H9 (cell line): ENCODE measurements at regions not wholly inside any gene's neighbourhood (a gene's known extent, or its start where the extent isn't known, plus 50 kb on each side); places are given as distances from the start of the nearest gene placed in this dataset.

Source experiments
- DNase-seq: peaks from one replicate; pipeline ENCODE4 v3.0.0-alpha.2; 2017
- H2AFZ ChIP-seq: one replicate; pipeline ENCODE4 v1.6.1; 2013; ENCODE audit warnings: mild to moderate bottlenecking, low read length, control low read depth, moderate library complexity
- H2AK5ac ChIP-seq: 2 replicates; pipeline ENCODE4 v1.6.1; 2013; ENCODE audit warnings: low read length, control low read depth, mixed read lengths; ENCODE audit not compliant: insufficient read length
- H2BK120ac ChIP-seq: one replicate; pipeline ENCODE4 v1.6.1; 2013; ENCODE audit warnings: low read depth, mild to moderate bottlenecking, low read length, control low read depth, inconsistent platforms; ENCODE audit not compliant: poor library complexity, severe bottlenecking
- H2BK12ac ChIP-seq: 2 replicates; pipeline ENCODE4 v1.6.1; 2013; ENCODE audit warnings: low read length, control low read depth, mixed read lengths, low read depth; ENCODE audit not compliant: insufficient read length
- H2BK15ac ChIP-seq: 2 replicates; pipeline ENCODE4 v1.6.1; 2013; ENCODE audit warnings: low read depth, low read length, control low read depth
- H2BK20ac ChIP-seq: one replicate; pipeline ENCODE4 v1.6.1; 2013; ENCODE audit warnings: low read depth, mild to moderate bottlenecking, low read length, control low read depth, inconsistent platforms; ENCODE audit not compliant: poor library complexity, severe bottlenecking
- H2BK5ac ChIP-seq: 2 replicates; pipeline ENCODE4 v1.6.1; 2013; ENCODE audit warnings: low read length, control low read depth, mixed read lengths; ENCODE audit not compliant: insufficient read length
- H3K14ac ChIP-seq: 2 replicates; pipeline ENCODE4 v1.6.1; 2013; ENCODE audit warnings: low read length, control low read depth; ENCODE audit not compliant: insufficient read depth
- H3K18ac ChIP-seq: 2 replicates; pipeline ENCODE4 v1.6.1; 2013; ENCODE audit warnings: low read depth, mild to moderate bottlenecking, mixed read lengths, low read length, control low read depth; ENCODE audit not compliant: insufficient read length
- H3K23ac ChIP-seq: 2 replicates; pipeline ENCODE4 v1.6.1; 2013; ENCODE audit warnings: low read length, control low read depth, mixed read lengths, low read depth; ENCODE audit not compliant: insufficient read length
- H3K23me2 ChIP-seq: 2 replicates; pipeline ENCODE4 v1.6.1; 2013; ENCODE audit warnings: low read depth, mild to moderate bottlenecking, mixed read lengths, low read length, control low read depth; ENCODE audit not compliant: insufficient read length, poor library complexity, severe bottlenecking
- H3K27ac ChIP-seq: 2 replicates; pipeline ENCODE4 v1.5.1; 2013; ENCODE audit warnings: low read length, control low read depth, mixed read lengths, low read depth; ENCODE audit not compliant: insufficient read length
- H3K27me3 ChIP-seq: 2 replicates; pipeline ENCODE4 v1.6.1; 2013; ENCODE audit warnings: low read length, control low read depth, inconsistent platforms; ENCODE audit not compliant: insufficient read depth
- H3K4ac ChIP-seq: 2 replicates; pipeline ENCODE4 v1.6.1; 2013; ENCODE audit warnings: low read depth, mild to moderate bottlenecking, control low read depth, inconsistent platforms, low read length, moderate library complexity
- H3K4me1 ChIP-seq: 2 replicates; pipeline ENCODE4 v1.6.1; 2013; ENCODE audit warnings: low read length, control low read depth, inconsistent platforms; ENCODE audit not compliant: insufficient read depth
- H3K4me2 ChIP-seq: 2 replicates; pipeline ENCODE4 v1.6.1; 2013; ENCODE audit warnings: low read length, control low read depth, mixed read lengths; ENCODE audit not compliant: insufficient read length, insufficient read depth
- H3K56ac ChIP-seq: 2 replicates; pipeline ENCODE4 v1.6.1; 2013; ENCODE audit warnings: low read depth, mild to moderate bottlenecking, mixed read lengths, low read length, control low read depth; ENCODE audit not compliant: insufficient read length
- H3K79me1 ChIP-seq: 2 replicates; pipeline ENCODE4 v1.6.1; 2013; ENCODE audit warnings: low read depth, mild to moderate bottlenecking, moderate library complexity, low read length, control low read depth, inconsistent platforms; ENCODE audit not compliant: insufficient read depth, poor library complexity, severe bottlenecking
- H3K79me2 ChIP-seq: 2 replicates; pipeline ENCODE4 v1.6.1; 2013; ENCODE audit warnings: low read length, control low read depth, inconsistent platforms; ENCODE audit not compliant: insufficient read depth
- H3K9ac ChIP-seq: 2 replicates; pipeline ENCODE4 v1.6.1; 2013; ENCODE audit warnings: low read length, control low read depth, mixed read lengths; ENCODE audit not compliant: insufficient read length; ENCODE audit errors: extremely low read depth
- H3K9me3 ChIP-seq: one replicate; pipeline ENCODE4 v1.6.1; 2013; ENCODE audit warnings: low read depth, low read length, inconsistent platforms; ENCODE audit not compliant: control insufficient read depth
- H3T11ph ChIP-seq: one replicate; pipeline ENCODE4 v1.6.1; 2013; ENCODE audit warnings: mild to moderate bottlenecking, low read length, control low read depth, inconsistent platforms
- H4K20me1 ChIP-seq: one replicate; pipeline ENCODE4 v1.6.1; 2013; ENCODE audit not compliant: control insufficient read depth, insufficient read length, insufficient read depth
- H4K5ac ChIP-seq: 2 replicates; pipeline ENCODE4 v1.6.1; 2013; ENCODE audit warnings: low read depth, mild to moderate bottlenecking, mixed read lengths, low read length, control low read depth; ENCODE audit not compliant: insufficient read length
- H4K8ac ChIP-seq: replicated peaks from 2 replicates; pipeline ENCODE4 v1.6.1; 2013; ENCODE audit warnings: low read length, control low read depth, mixed read lengths, low read depth; ENCODE audit not compliant: insufficient read length
- H4K91ac ChIP-seq: 2 replicates; pipeline ENCODE4 v1.6.1; 2013; ENCODE audit warnings: low read depth, mild to moderate bottlenecking, moderate library complexity, mixed read lengths, low read length, control low read depth; ENCODE audit not compliant: insufficient read length
- H3K27ac Mint-ChIP-seq, 3 experiments: 2 replicates in 2 of 3; 3 replicates in 1 of 3; pipeline ENCODE4 v1.8.0; 2020 to 2021; ENCODE audit warnings: mixed read lengths in 3 of 3, mild to moderate bottlenecking in 1 of 3, moderate library complexity in 1 of 3
- H3K27me3 Mint-ChIP-seq: 2 replicates; pipeline ENCODE4 v1.8.0; 2021; ENCODE audit warnings: low read depth, mild to moderate bottlenecking, moderate library complexity, mixed read lengths
- H3K36me3 Mint-ChIP-seq, 3 experiments: 2 replicates in 2 of 3; 3 replicates in 1 of 3; pipeline ENCODE4 v1.8.0; 2020 to 2021; ENCODE audit warnings: low read depth in 3 of 3, mixed read lengths in 3 of 3; ENCODE audit not compliant: insufficient read depth in 1 of 3
- H3K4me1 Mint-ChIP-seq, 2 experiments: 2 replicates each; pipeline ENCODE4 v1.8.0; 2020; ENCODE audit warnings: mixed read lengths in 2 of 2
- H3K4me3 Mint-ChIP-seq, 2 experiments: 2 replicates in 1 of 2; 3 replicates in 1 of 2; pipeline ENCODE4 v1.8.0; 2020 to 2021; ENCODE audit warnings: mild to moderate bottlenecking in 2 of 2, mixed read lengths in 2 of 2, moderate library complexity in 1 of 2
- H3K9me3 Mint-ChIP-seq, 2 experiments: 2 replicates in 1 of 2; 3 replicates in 1 of 2; pipeline ENCODE4 v1.8.0; 2020; ENCODE audit warnings: mild to moderate bottlenecking in 2 of 2, mixed read lengths in 2 of 2, moderate library complexity in 1 of 2
- WGBS: extraction: QIAGEN DNeasy Blood & Tissue Kit; methylation state at CpG from one replicate; pipeline ENCODE4 v1.1.7; 2013; ENCODE audit warnings: missing lambda C conversion rate, low lambda C conversion rate, mixed read lengths; ENCODE audit not compliant: insufficient read length; ENCODE audit errors: extremely low coverage; 5-methylcytosine and 5-hydroxymethylcytosine counted together
- TF ChIP-seq, protein P1 (sequence below): fragments of 200-600 bp; sonication (generic); conservative IDR thresholded peaks from 3 replicates; pipeline ENCODE4 v1.8.0; 2021; ENCODE audit warnings: antibody characterized with exemption, mild to moderate bottlenecking

- Histone ChIP-seq H2AFZ (no peak overlapping the region), H3K9me3 (no peaks in the 10 kb centered on the region), H4K8ac (no peak overlapping the region), H3T11ph (no peak overlapping the region), H2BK5ac (no peak overlapping the region), H4K5ac (no peak overlapping the region), H3K27ac (no peak overlapping the region), H2BK120ac (no peak overlapping the region), H3K4ac (no peak overlapping the region), H3K4me1 (no peaks in the 10 kb centered on the region), H2BK20ac (no peak overlapping the region), H3K9ac (no peak overlapping the region), H3K23me2 (no peaks in the 10 kb centered on the region), H3K56ac (no peak overlapping the region), H3K79me1 (no peaks in the 10 kb centered on the region), H3K79me2 (no peaks in the 10 kb centered on the region), H2BK15ac (no peak overlapping the region), H3K18ac (no peak overlapping the region), H3K4me2 (no peak overlapping the region), H2AK5ac (no peak overlapping the region), H4K91ac (no peak overlapping the region), H4K20me1 (no peaks in the 10 kb centered on the region), H3K23ac (no peak overlapping the region), H3K14ac (no peak overlapping the region), H2BK12ac (no peak overlapping the region), H3K27me3 (no peaks in the 10 kb centered on the region)
- Mint-ChIP-seq H3K4me1 (no peaks in the 10 kb centered on the region), H3K27ac (no peak overlapping the region), H3K27me3 (no peaks in the 10 kb centered on the region), H3K36me3 (peaks cover 0 to 1% (median 0%) of the 10 kb centered on the region in 3 experiments; a peak in 1 of 7 replicates), H3K9me3 (no peaks in the 10 kb centered on the region), H3K4me3 (no peak overlapping the region)
- DNase-seq = no peak
- TF ChIP-seq, protein P1, sequence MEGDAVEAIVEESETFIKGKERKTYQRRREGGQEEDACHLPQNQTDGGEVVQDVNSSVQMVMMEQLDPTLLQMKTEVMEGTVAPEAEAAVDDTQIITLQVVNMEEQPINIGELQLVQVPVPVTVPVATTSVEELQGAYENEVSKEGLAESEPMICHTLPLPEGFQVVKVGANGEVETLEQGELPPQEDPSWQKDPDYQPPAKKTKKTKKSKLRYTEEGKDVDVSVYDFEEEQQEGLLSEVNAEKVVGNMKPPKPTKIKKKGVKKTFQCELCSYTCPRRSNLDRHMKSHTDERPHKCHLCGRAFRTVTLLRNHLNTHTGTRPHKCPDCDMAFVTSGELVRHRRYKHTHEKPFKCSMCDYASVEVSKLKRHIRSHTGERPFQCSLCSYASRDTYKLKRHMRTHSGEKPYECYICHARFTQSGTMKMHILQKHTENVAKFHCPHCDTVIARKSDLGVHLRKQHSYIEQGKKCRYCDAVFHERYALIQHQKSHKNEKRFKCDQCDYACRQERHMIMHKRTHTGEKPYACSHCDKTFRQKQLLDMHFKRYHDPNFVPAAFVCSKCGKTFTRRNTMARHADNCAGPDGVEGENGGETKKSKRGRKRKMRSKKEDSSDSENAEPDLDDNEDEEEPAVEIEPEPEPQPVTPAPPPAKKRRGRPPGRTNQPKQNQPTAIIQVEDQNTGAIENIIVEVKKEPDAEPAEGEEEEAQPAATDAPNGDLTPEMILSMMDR = no peak
- WGBS = no CpG with 5 or more reads among the region's 2 CpGs
Measured at GRCh38 chr2:228654707-228655106, 473.2 kb upstream of the SPHKAP start.
